ENCODE measurements at regions not wholly inside any gene's neighbourhood (a gene's known extent, or its start where the extent isn't known, plus 50 kb on each side); places are given as distances from the start of the nearest gene placed in this dataset.

DNA sequence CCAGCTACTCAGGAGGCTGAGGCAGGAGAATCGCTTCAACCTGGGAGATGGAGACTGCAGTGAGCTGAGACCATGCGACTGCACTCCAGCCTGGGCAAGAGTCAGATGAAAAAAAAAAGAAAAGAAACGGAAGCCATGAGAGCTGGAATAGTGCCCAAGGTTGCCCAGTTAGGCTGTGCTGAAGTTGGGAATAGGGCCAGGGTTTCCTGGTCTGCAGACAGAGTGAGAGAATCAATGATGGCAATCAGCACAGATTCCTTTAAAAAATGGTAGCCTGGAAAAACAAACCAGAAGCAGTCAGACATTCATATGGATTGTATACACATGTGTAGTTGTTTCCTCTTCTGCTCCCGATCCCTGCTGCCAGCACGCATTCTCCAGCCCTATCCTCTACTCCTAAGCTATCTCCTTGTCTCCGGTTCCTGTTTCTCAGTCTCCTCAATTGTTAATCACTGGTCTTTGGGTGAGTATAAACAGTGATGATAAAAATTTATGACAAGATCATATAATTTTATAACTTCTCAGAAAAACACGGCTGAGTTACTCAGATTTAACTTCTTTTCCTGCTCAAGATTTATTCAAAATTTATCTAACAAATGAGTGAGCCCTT is 316.2 kb upstream of the UMPS start:
- Histone ChIP-seq H3K9me3 (ENCODE audit: control insufficient read depth in 2 of 2, low read length in 2 of 2) (no peaks in the 10 kb centered on the region), H3K9ac (ENCODE audit: low read depth in 1 of 2, low read length in 2 of 2) (no peak overlapping the region), H3K27ac (ENCODE audit: low read depth in 2 of 2, low read length in 2 of 2) (no peak overlapping the region), H3K4me1 (ENCODE audit: control insufficient read depth in 2 of 2, insufficient read depth in 2 of 2, low read length in 2 of 2) (no peaks in the 10 kb centered on the region), H3K4me3 (ENCODE audit: low read length in 2 of 2) (no peak overlapping the region), H3K36me3 (ENCODE audit: control insufficient read depth in 2 of 2, insufficient read depth in 2 of 2, low read length in 2 of 2) (no peaks in the 10 kb centered on the region), H3K27me3 (ENCODE audit: control insufficient read depth in 2 of 2, insufficient read depth in 2 of 2, low read length in 2 of 2) (no peaks in the 10 kb centered on the region)

DNA sequence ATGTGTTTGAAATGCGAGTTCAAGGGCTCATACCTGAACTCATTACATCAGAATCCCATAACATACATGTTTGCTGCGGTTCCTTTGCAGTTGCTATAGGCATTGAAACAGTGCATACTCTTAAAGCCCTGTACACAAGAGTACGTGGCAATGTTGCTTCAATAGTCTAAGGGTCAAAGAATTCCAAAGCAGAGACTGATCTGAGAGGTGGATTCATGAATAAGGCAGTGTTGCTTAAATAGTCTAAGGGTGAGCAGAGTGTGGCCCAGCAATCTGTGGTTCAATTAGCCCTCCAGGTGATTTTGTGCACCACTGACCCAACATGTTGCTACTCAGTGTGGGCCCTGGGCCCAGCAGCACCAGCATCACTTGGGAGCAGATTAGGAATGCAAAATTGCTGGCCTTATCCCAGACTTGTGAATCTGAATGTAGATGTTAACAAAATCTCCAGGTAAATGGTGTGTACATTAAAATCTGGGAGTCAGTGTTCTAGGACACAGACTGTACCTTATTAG is 314.7 kb upstream of the UMPS start:
- Histone ChIP-seq H3K27ac (ENCODE audit: low read depth in 2 of 2, low read length in 2 of 2) (no peak overlapping the region), H3K4me1 (ENCODE audit: control insufficient read depth in 2 of 2, insufficient read depth in 2 of 2, low read length in 2 of 2) (no peaks in the 10 kb centered on the region), H3K36me3 (ENCODE audit: control insufficient read depth in 2 of 2, insufficient read depth in 2 of 2, low read length in 2 of 2) (no peaks in the 10 kb centered on the region), H3K4me3 (ENCODE audit: low read length in 2 of 2) (no peak overlapping the region), H3K9me3 (ENCODE audit: control insufficient read depth in 2 of 2, low read length in 2 of 2) (no peaks in the 10 kb centered on the region), H3K9ac (ENCODE audit: low read depth in 1 of 2, low read length in 2 of 2) (no peak overlapping the region), H3K27me3 (ENCODE audit: control insufficient read depth in 2 of 2, insufficient read depth in 2 of 2, low read length in 2 of 2) (no peaks in the 10 kb centered on the region)

DNA sequence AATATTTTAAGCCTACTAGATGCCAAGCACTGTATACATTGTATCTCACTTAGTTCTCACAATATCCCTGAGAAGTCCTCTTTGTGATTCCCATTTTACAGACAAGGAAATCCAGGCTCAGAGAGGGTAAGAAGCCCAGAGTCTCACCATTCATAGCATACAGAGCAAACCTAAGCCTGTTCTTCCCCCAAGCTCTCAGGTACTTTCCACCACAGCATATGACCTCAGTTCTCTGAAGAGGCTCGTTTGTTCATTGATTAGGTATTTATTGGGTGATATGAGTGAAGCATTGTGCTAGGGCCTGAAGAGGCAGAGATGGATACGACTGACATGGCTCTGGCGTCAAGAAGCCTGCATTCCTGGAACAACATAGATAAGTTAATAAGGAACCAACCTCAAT is 310.9 kb upstream of the UMPS start:
- Histone ChIP-seq H3K27me3 (ENCODE audit: control insufficient read depth in 2 of 2, insufficient read depth in 2 of 2, low read length in 2 of 2) (no peaks in the 10 kb centered on the region), H3K9ac (ENCODE audit: low read depth in 1 of 2, low read length in 2 of 2) (no peak overlapping the region), H3K4me3 (ENCODE audit: low read length in 2 of 2) (no peak overlapping the region), H3K36me3 (ENCODE audit: control insufficient read depth in 2 of 2, insufficient read depth in 2 of 2, low read length in 2 of 2) (no peaks in the 10 kb centered on the region), H3K9me3 (ENCODE audit: control insufficient read depth in 2 of 2, low read length in 2 of 2) (no peaks in the 10 kb centered on the region), H3K27ac (ENCODE audit: low read depth in 2 of 2, low read length in 2 of 2) (no peak overlapping the region), H3K4me1 (ENCODE audit: control insufficient read depth in 2 of 2, insufficient read depth in 2 of 2, low read length in 2 of 2) (no peaks in the 10 kb centered on the region)

DNA sequence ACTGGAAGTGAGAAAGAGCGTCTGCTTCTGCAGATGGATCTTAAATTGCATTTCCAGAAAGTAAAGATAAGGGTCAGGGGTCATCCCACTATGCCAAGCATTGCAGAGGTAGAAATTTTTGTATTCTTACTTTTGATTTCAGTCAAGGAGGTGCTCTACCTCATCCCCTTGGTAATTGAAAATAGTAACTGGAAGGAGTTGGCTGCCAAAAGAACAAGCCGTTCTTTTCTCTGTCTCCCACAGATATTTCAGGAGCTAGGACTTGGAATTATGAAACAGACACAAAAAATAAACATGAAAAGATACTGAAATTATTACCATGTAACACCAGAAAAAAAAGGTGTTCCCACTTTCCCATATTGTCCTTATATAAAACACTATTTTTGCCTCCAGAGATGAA is 309.9 kb upstream of the UMPS start:
- H3K9me3 ChIP-seq (ENCODE audit: control insufficient read depth in 2 of 2, low read length in 2 of 2) = no peaks in the 10 kb centered on the region
- H3K36me3 ChIP-seq (ENCODE audit: control insufficient read depth in 2 of 2, insufficient read depth in 2 of 2, low read length in 2 of 2) = no peaks in the 10 kb centered on the region
- H3K27me3 ChIP-seq (ENCODE audit: control insufficient read depth in 2 of 2, insufficient read depth in 2 of 2, low read length in 2 of 2) = no peaks in the 10 kb centered on the region
- H3K4me1 ChIP-seq (ENCODE audit: control insufficient read depth in 2 of 2, insufficient read depth in 2 of 2, low read length in 2 of 2) = no peaks in the 10 kb centered on the region
- H3K4me3 ChIP-seq (ENCODE audit: low read length in 2 of 2) = no peak overlapping the region
- no peak overlapping the region for H3K27ac ChIP-seq (ENCODE audit: low read depth in 2 of 2, low read length in 2 of 2)
- H3K9ac ChIP-seq (ENCODE audit: low read depth in 1 of 2, low read length in 2 of 2) = no peak overlapping the region

DNA sequence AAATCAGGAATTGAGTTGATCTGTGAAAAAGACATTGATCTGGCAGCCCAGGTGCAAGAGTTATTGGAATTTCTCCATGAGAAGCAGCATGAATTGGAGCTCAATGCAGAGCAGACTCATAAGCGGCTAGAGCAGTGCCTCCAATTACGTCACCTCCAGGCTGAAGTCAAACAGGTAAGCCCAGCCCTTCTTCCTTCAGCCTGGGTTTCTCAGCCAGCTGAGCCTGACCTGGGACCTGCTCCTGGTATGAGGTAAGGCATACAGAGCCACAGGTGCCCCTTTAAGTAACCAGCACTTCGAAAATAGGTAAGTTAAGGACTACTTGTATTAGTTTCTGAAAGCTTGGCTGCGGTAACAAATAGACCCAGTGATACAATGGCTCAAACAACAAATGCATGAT is 307.4 kb upstream of the UMPS start:
- no peak overlapping the region for H3K4me3 ChIP-seq (ENCODE audit: low read length in 2 of 2)
- no peaks in the 10 kb centered on the region for H3K27me3 ChIP-seq (ENCODE audit: control insufficient read depth in 2 of 2, insufficient read depth in 2 of 2, low read length in 2 of 2)
- no peak overlapping the region for H3K27ac ChIP-seq (ENCODE audit: low read depth in 2 of 2, low read length in 2 of 2)
- no peaks in the 10 kb centered on the region for H3K36me3 ChIP-seq (ENCODE audit: control insufficient read depth in 2 of 2, insufficient read depth in 2 of 2, low read length in 2 of 2)
- H3K4me1 ChIP-seq (ENCODE audit: control insufficient read depth in 2 of 2, insufficient read depth in 2 of 2, low read length in 2 of 2) = no peaks in the 10 kb centered on the region
- no peak overlapping the region for H3K9ac ChIP-seq (ENCODE audit: low read depth in 1 of 2, low read length in 2 of 2)
- no peaks in the 10 kb centered on the region for H3K9me3 ChIP-seq (ENCODE audit: control insufficient read depth in 2 of 2, low read length in 2 of 2)

DNA sequence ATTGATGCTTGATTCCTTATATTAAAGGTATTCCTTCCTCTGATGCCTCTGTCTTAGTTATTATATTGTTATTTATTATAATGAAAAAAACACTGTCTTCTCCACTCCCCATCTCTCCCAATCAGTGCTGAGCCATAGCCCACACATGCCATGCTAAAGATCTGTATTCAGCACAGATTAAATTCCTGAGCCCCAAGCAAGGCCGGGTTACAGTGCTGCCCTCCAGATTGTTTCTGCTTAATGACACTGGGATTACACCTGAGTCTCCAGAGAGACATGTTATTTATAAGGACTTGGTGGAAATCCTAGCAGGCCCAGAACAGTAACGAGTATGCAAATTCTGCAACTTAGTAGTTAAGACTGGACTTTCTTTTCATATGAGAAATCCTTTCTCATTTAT is 305.9 kb upstream of the UMPS start:
- Histone ChIP-seq H3K9ac (ENCODE audit: low read depth in 1 of 2, low read length in 2 of 2) (no peak overlapping the region), H3K4me1 (ENCODE audit: control insufficient read depth in 2 of 2, insufficient read depth in 2 of 2, low read length in 2 of 2) (no peaks in the 10 kb centered on the region), H3K4me3 (ENCODE audit: low read length in 2 of 2) (no peak overlapping the region), H3K36me3 (ENCODE audit: control insufficient read depth in 2 of 2, insufficient read depth in 2 of 2, low read length in 2 of 2) (no peaks in the 10 kb centered on the region), H3K9me3 (ENCODE audit: control insufficient read depth in 2 of 2, low read length in 2 of 2) (no peaks in the 10 kb centered on the region), H3K27ac (ENCODE audit: low read depth in 2 of 2, low read length in 2 of 2) (no peak overlapping the region), H3K27me3 (ENCODE audit: control insufficient read depth in 2 of 2, insufficient read depth in 2 of 2, low read length in 2 of 2) (no peaks in the 10 kb centered on the region)

DNA sequence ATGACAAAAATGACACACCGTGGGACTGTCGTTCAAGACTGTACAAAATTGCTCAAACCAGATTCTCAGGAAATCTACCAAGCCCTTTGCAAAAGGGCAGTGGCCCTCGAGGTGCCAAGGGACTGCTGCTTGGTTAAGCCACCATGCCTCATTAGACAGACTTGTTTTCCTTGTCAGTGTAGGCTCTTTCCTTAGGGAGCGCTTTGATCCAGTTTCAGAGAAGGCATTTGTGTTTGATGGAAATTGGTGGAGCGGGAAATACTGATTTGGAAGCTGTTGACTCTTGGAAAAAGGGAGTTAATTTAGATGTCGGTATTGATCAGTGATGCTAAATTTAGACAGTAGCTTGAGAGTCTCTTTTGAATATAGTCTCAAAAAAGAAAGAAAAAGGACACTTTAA is 304.3 kb upstream of the UMPS start:
- no peaks in the 10 kb centered on the region for H3K4me1 ChIP-seq (ENCODE audit: control insufficient read depth in 2 of 2, insufficient read depth in 2 of 2, low read length in 2 of 2)
- no peaks in the 10 kb centered on the region for H3K27me3 ChIP-seq (ENCODE audit: control insufficient read depth in 2 of 2, insufficient read depth in 2 of 2, low read length in 2 of 2)
- no peaks in the 10 kb centered on the region for H3K9me3 ChIP-seq (ENCODE audit: control insufficient read depth in 2 of 2, low read length in 2 of 2)
- no peak overlapping the region for H3K27ac ChIP-seq (ENCODE audit: low read depth in 2 of 2, low read length in 2 of 2)
- H3K36me3 ChIP-seq (ENCODE audit: control insufficient read depth in 2 of 2, insufficient read depth in 2 of 2, low read length in 2 of 2) = no peaks in the 10 kb centered on the region
- no peak overlapping the region for H3K9ac ChIP-seq (ENCODE audit: low read depth in 1 of 2, low read length in 2 of 2)
- no peak overlapping the region for H3K4me3 ChIP-seq (ENCODE audit: low read length in 2 of 2)

DNA sequence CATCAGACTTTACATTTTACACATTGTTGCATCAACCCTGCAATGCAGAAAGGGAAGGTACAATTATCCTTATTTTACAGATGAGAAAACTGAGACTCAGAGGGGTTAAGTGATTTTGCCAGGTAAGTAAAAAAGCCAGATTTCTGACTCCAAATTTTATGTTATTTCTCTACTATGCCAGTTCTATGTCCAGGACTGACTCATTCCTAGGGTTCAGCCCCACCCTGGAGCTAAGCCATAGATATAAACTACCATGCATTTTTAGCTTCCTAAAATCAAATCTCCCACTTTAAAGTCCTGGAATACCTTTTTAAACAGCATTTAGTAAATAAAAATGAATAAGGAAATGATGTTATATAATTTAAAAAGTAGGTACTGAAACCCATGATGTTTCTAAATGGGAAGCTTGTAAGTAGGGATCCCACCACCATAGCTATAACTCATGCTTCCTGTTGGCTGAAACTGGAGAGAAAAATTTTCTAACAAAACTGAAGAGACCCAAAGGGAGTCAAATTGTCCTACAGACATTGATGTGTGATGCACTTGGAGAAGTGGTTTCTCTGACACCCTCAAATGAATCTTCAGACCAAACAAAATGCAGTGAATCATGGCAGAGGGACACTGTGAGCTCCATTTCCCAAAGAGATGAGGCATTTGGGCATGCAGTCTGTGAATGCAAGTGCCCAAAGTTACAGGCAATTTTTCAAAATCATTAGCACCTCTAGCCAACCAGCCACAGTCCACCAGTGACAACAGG is 301.7 kb upstream of the UMPS start:
- Histone ChIP-seq H3K27ac (ENCODE audit: low read depth in 2 of 2, low read length in 2 of 2) (no peak overlapping the region), H3K36me3 (ENCODE audit: control insufficient read depth in 2 of 2, insufficient read depth in 2 of 2, low read length in 2 of 2) (no peaks in the 10 kb centered on the region), H3K4me1 (ENCODE audit: control insufficient read depth in 2 of 2, insufficient read depth in 2 of 2, low read length in 2 of 2) (no peaks in the 10 kb centered on the region), H3K9me3 (ENCODE audit: control insufficient read depth in 2 of 2, low read length in 2 of 2) (no peaks in the 10 kb centered on the region), H3K27me3 (ENCODE audit: control insufficient read depth in 2 of 2, insufficient read depth in 2 of 2, low read length in 2 of 2) (no peaks in the 10 kb centered on the region), H3K4me3 (ENCODE audit: low read length in 2 of 2) (no peak overlapping the region), H3K9ac (ENCODE audit: low read depth in 1 of 2, low read length in 2 of 2) (no peak overlapping the region)

DNA sequence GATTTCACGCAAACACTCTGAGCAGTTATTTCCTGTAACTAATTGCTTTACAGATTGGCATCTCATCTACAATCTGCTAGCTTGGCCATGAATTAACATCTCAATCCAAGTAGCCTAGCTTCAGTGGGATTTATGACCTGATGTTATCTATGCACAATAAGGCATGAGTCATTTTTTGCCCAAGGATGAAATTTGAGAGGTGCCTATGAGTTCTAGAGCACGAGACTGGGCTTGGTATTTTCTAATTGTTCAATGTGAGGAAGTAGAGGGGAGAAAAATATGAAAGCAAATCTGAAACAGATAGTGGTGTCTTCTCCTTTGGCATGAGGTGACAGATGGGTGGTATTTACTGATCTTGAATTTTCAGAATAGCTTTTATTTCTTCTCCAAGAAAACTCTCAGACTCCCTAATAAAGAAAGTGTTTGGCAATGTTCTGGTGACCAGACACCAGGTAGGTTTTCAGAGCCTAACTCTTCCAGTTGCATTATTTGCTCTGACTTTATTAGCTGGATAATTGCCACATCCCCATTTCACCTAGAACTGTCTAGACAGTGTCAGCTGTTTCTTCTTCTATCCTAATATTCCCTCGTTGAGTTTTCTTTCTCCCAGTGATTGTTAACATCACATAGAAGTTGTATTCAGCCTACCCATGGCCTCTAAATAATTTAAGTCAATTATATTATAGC is 301.0 kb upstream of the UMPS start:
- Histone ChIP-seq H3K36me3 (ENCODE audit: control insufficient read depth in 2 of 2, insufficient read depth in 2 of 2, low read length in 2 of 2) (no peaks in the 10 kb centered on the region), H3K4me1 (ENCODE audit: control insufficient read depth in 2 of 2, insufficient read depth in 2 of 2, low read length in 2 of 2) (no peaks in the 10 kb centered on the region), H3K9ac (ENCODE audit: low read depth in 1 of 2, low read length in 2 of 2) (no peak overlapping the region), H3K9me3 (ENCODE audit: control insufficient read depth in 2 of 2, low read length in 2 of 2) (no peaks in the 10 kb centered on the region), H3K27ac (ENCODE audit: low read depth in 2 of 2, low read length in 2 of 2) (no peak overlapping the region), H3K27me3 (ENCODE audit: control insufficient read depth in 2 of 2, insufficient read depth in 2 of 2, low read length in 2 of 2) (no peaks in the 10 kb centered on the region), H3K4me3 (ENCODE audit: low read length in 2 of 2) (no peak overlapping the region)

DNA sequence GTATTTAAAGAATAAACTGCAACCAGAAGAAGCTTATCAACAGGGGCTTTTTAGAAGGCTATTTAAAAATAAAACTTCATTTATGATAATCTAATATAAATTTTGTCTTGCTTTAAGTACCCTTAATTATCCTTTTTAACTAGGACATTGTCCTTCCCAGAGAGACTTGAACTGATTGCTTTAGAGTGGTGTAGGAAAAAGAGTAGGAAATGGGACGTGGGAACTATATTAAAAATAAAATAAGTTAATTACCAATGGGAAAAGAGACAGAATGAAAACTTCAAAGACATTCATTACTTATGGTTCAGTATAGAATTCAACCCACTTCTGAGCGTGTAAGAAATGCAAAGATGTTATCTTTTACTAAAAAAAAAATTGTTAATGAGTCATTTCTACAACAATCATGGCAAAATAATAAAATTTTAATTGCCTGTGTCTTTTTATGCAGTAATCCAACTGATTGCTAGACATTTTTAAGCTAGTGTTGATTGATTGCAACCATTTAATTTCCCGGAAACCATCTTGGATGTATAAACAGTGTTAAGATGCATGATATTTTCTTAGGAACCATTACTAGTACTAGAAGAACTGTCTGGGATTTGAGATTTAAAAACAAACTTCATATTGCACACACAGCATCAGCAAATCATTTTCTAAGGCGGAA is 298.8 kb upstream of the UMPS start:
- Histone ChIP-seq H3K9me3 (ENCODE audit: control insufficient read depth in 2 of 2, low read length in 2 of 2) (no peaks in the 10 kb centered on the region), H3K4me1 (ENCODE audit: control insufficient read depth in 2 of 2, insufficient read depth in 2 of 2, low read length in 2 of 2) (no peaks in the 10 kb centered on the region), H3K4me3 (ENCODE audit: low read length in 2 of 2) (no peak overlapping the region), H3K27ac (ENCODE audit: low read depth in 2 of 2, low read length in 2 of 2) (no peak overlapping the region), H3K36me3 (ENCODE audit: control insufficient read depth in 2 of 2, insufficient read depth in 2 of 2, low read length in 2 of 2) (no peaks in the 10 kb centered on the region), H3K27me3 (ENCODE audit: control insufficient read depth in 2 of 2, insufficient read depth in 2 of 2, low read length in 2 of 2) (no peaks in the 10 kb centered on the region), H3K9ac (ENCODE audit: low read depth in 1 of 2, low read length in 2 of 2) (no peak overlapping the region)

Data from mucosa of rectum (tissue), 2 donors.